ENCODE measurements at regions not wholly inside any gene's neighbourhood (a gene's known extent, or its start where the extent isn't known, plus 50 kb on each side); places are given as distances from the start of the nearest gene placed in this dataset.
"Not testable (repeated sequence)": the region's sequence is repeated elsewhere in the genome, so short reads cannot be mapped to it uniquely, and the experiment has no call there.

GRCh38 chr5:105998991-105999390 lies 1671.7 kb downstream of the EFNA5 start:
- H3K4me3 ChIP-seq (ENCODE audit: low read length); H3K27ac ChIP-seq (ENCODE audit: low read length); H3K9me3 ChIP-seq (replicated peaks; ENCODE audit: control insufficient read depth, low read depth, low read length); H3K4me1 ChIP-seq (ENCODE audit: control insufficient read depth, insufficient read depth, low read length); H3K27me3 ChIP-seq (ENCODE audit: control insufficient read depth, insufficient read depth, low read length); H3K36me3 ChIP-seq (ENCODE audit: control insufficient read depth, insufficient read depth, low read length); DNase-seq: not testable (repeated sequence)
- WGBS (ENCODE audit: insufficient coverage), result 75% methylated on average over 2 of the region's 3 CpGs

GRCh38 chr5:105993027-105993426 lies 1677.7 kb downstream of the EFNA5 start:
- Histone ChIP-seq H3K27me3 (ENCODE audit: control insufficient read depth, insufficient read depth, low read length) (no peaks in the 10 kb centered on the region), H3K36me3 (ENCODE audit: control insufficient read depth, insufficient read depth, low read length) (no peaks in the 10 kb centered on the region), H3K9me3 (replicated peaks; ENCODE audit: control insufficient read depth, low read depth, low read length) (no peaks in the 10 kb centered on the region), H3K4me1 (ENCODE audit: control insufficient read depth, insufficient read depth, low read length) (no peaks in the 10 kb centered on the region), H3K4me3 (ENCODE audit: low read length) (no peak overlapping the region), H3K27ac (ENCODE audit: low read length) (no peak overlapping the region)
- no CpG with 5 or more reads among the region's 1 CpG for WGBS (ENCODE audit: insufficient coverage)
- no peak for DNase-seq

- no peak for DNase-seq
- no peaks in the 10 kb centered on the region for H3K4me1 ChIP-seq (ENCODE audit: control insufficient read depth, insufficient read depth, low read length)
- H3K9me3 ChIP-seq (replicated peaks; ENCODE audit: control insufficient read depth, low read depth, low read length), result no peaks in the 10 kb centered on the region
- 95% methylated on average over 8 of the region's 9 CpGs for WGBS (ENCODE audit: insufficient coverage)
- H3K36me3 ChIP-seq (ENCODE audit: control insufficient read depth, insufficient read depth, low read length), result no peaks in the 10 kb centered on the region
- no peak overlapping the region for H3K27ac ChIP-seq (ENCODE audit: low read length)
- no peak overlapping the region for H3K4me3 ChIP-seq (ENCODE audit: low read length)
- H3K27me3 ChIP-seq (ENCODE audit: control insufficient read depth, insufficient read depth, low read length), result no peaks in the 10 kb centered on the region
Observed at GRCh38 chr5:105982526-105982925, 1688.2 kb downstream of the EFNA5 start.

GRCh38 chr5:105978011-105978410 lies 1692.7 kb downstream of the EFNA5 start:
- Histone ChIP-seq H3K4me3 (ENCODE audit: low read length) (no peak overlapping the region), H3K36me3 (ENCODE audit: control insufficient read depth, insufficient read depth, low read length) (no peaks in the 10 kb centered on the region), H3K4me1 (ENCODE audit: control insufficient read depth, insufficient read depth, low read length) (no peaks in the 10 kb centered on the region), H3K27ac (ENCODE audit: low read length) (no peak overlapping the region), H3K27me3 (ENCODE audit: control insufficient read depth, insufficient read depth, low read length) (no peaks in the 10 kb centered on the region), H3K9me3 (replicated peaks; ENCODE audit: control insufficient read depth, low read depth, low read length) (no peaks in the 10 kb centered on the region)
- DNase-seq, result no peak
- WGBS (ENCODE audit: insufficient coverage), result no CpG with 5 or more reads among the region's 1 CpG

- no peaks in the 10 kb centered on the region for H3K36me3 ChIP-seq (ENCODE audit: control insufficient read depth, insufficient read depth, low read length)
- H3K4me3 ChIP-seq (ENCODE audit: low read length), result no peak overlapping the region
- no CpG with 5 or more reads among the region's 3 CpGs for WGBS (ENCODE audit: insufficient coverage)
- no peaks in the 10 kb centered on the region for H3K9me3 ChIP-seq (replicated peaks; ENCODE audit: control insufficient read depth, low read depth, low read length)
- no peaks in the 10 kb centered on the region for H3K27me3 ChIP-seq (ENCODE audit: control insufficient read depth, insufficient read depth, low read length)
- no peak for DNase-seq
- H3K4me1 ChIP-seq (ENCODE audit: control insufficient read depth, insufficient read depth, low read length), result no peaks in the 10 kb centered on the region
- no peak overlapping the region for H3K27ac ChIP-seq (ENCODE audit: low read length)
Observed at GRCh38 chr5:105977163-105977562, 1693.6 kb downstream of the EFNA5 start.

GRCh38 chr5:105970919-105971318 lies 1699.8 kb downstream of the EFNA5 start:
- Histone ChIP-seq H3K4me1 (ENCODE audit: control insufficient read depth, insufficient read depth, low read length) (no peaks in the 10 kb centered on the region), H3K4me3 (ENCODE audit: low read length) (no peak overlapping the region), H3K27ac (ENCODE audit: low read length) (no peak overlapping the region), H3K9me3 (replicated peaks; ENCODE audit: control insufficient read depth, low read depth, low read length) (no peaks in the 10 kb centered on the region), H3K36me3 (ENCODE audit: control insufficient read depth, insufficient read depth, low read length) (no peaks in the 10 kb centered on the region), H3K27me3 (ENCODE audit: control insufficient read depth, insufficient read depth, low read length) (no peaks in the 10 kb centered on the region)
- no peak for DNase-seq

- DNase-seq, result no peak
- Histone ChIP-seq H3K27ac (ENCODE audit: low read length) (no peak overlapping the region), H3K27me3 (ENCODE audit: control insufficient read depth, insufficient read depth, low read length) (no peaks in the 10 kb centered on the region), H3K36me3 (ENCODE audit: control insufficient read depth, insufficient read depth, low read length) (no peaks in the 10 kb centered on the region), H3K4me1 (ENCODE audit: control insufficient read depth, insufficient read depth, low read length) (no peaks in the 10 kb centered on the region), H3K4me3 (ENCODE audit: low read length) (no peak overlapping the region), H3K9me3 (replicated peaks; ENCODE audit: control insufficient read depth, low read depth, low read length) (no peaks in the 10 kb centered on the region)
- no CpG with 5 or more reads among the region's 3 CpGs for WGBS (ENCODE audit: insufficient coverage)
Observed at GRCh38 chr5:105968981-105969380, 1701.8 kb downstream of the EFNA5 start.

- no peak overlapping the region for H3K27ac ChIP-seq (ENCODE audit: low read length)
- H3K4me1 ChIP-seq (ENCODE audit: control insufficient read depth, insufficient read depth, low read length), result no peaks in the 10 kb centered on the region
- H3K27me3 ChIP-seq (ENCODE audit: control insufficient read depth, insufficient read depth, low read length), result no peaks in the 10 kb centered on the region
- H3K36me3 ChIP-seq (ENCODE audit: control insufficient read depth, insufficient read depth, low read length), result no peaks in the 10 kb centered on the region
- no peak for DNase-seq
- no CpG with 5 or more reads among the region's 2 CpGs for WGBS (ENCODE audit: insufficient coverage)
- no peak overlapping the region for H3K4me3 ChIP-seq (ENCODE audit: low read length)
- H3K9me3 ChIP-seq (replicated peaks; ENCODE audit: control insufficient read depth, low read depth, low read length), result no peaks in the 10 kb centered on the region
Observed at GRCh38 chr5:105963696-105964255, 1707.0 kb downstream of the EFNA5 start.

- no peaks in the 10 kb centered on the region for H3K36me3 ChIP-seq (ENCODE audit: control insufficient read depth, insufficient read depth, low read length)
- no peak for DNase-seq
- H3K4me3 ChIP-seq (ENCODE audit: low read length), result no peak overlapping the region
- no peak overlapping the region for H3K27ac ChIP-seq (ENCODE audit: low read length)
- no peaks in the 10 kb centered on the region for H3K27me3 ChIP-seq (ENCODE audit: control insufficient read depth, insufficient read depth, low read length)
- no peaks in the 10 kb centered on the region for H3K4me1 ChIP-seq (ENCODE audit: control insufficient read depth, insufficient read depth, low read length)
- WGBS (ENCODE audit: insufficient coverage), result no CpG with 5 or more reads among the region's 2 CpGs
- no peaks in the 10 kb centered on the region for H3K9me3 ChIP-seq (replicated peaks; ENCODE audit: control insufficient read depth, low read depth, low read length)
Observed at GRCh38 chr5:105961572-105961971, 1709.2 kb downstream of the EFNA5 start.

GRCh38 chr5:105956456-105957196 lies 1714.1 kb downstream of the EFNA5 start:
- Histone ChIP-seq H3K4me3 (ENCODE audit: low read length) (no peak overlapping the region), H3K4me1 (ENCODE audit: control insufficient read depth, insufficient read depth, low read length) (no peaks in the 10 kb centered on the region), H3K27ac (ENCODE audit: low read length) (no peak overlapping the region), H3K36me3 (ENCODE audit: control insufficient read depth, insufficient read depth, low read length) (no peaks in the 10 kb centered on the region), H3K9me3 (replicated peaks; ENCODE audit: control insufficient read depth, low read depth, low read length) (no peaks in the 10 kb centered on the region), H3K27me3 (ENCODE audit: control insufficient read depth, insufficient read depth, low read length) (no peaks in the 10 kb centered on the region)
- no CpG with 5 or more reads among the region's 1 CpG for WGBS (ENCODE audit: insufficient coverage)
- no peak for DNase-seq

GRCh38 chr5:105954341-105954740 lies 1716.4 kb downstream of the EFNA5 start:
- Histone ChIP-seq H3K27me3 (ENCODE audit: control insufficient read depth, insufficient read depth, low read length) (no peaks in the 10 kb centered on the region), H3K9me3 (replicated peaks; ENCODE audit: control insufficient read depth, low read depth, low read length) (no peaks in the 10 kb centered on the region), H3K4me3 (ENCODE audit: low read length) (no peak overlapping the region), H3K36me3 (ENCODE audit: control insufficient read depth, insufficient read depth, low read length) (no peaks in the 10 kb centered on the region), H3K27ac (ENCODE audit: low read length) (no peak overlapping the region), H3K4me1 (ENCODE audit: control insufficient read depth, insufficient read depth, low read length) (no peaks in the 10 kb centered on the region)
- no peak for DNase-seq
- no CpG with 5 or more reads among the region's 3 CpGs for WGBS (ENCODE audit: insufficient coverage)

All from muscle of leg (tissue), 3 donors.